Activated naive CD4-positive, alpha-beta T cell treated with anti-CD3 and anti-CD28 coated beads, Interleukin-2, amount 50 U/mL, for 72 hours (primary cell): ENCODE measurements at regions not wholly inside any gene's neighbourhood (a gene's known extent, or its start where the extent isn't known, plus 50 kb on each side); places are given as distances from the start of the nearest gene placed in this dataset.

Source experiments
- ATAC-seq, 2 donors: fragments of 150-1000 bp; cut with Tn5 transposase; 2 replicates each; pipeline ENCODE4 v1.10.0; 2021; ENCODE audit warnings: mild to moderate bottlenecking in 2 of 2, moderate library complexity in 2 of 2
- DNase-seq, 2 donors: peaks; one replicate each; pipeline ENCODE4 v3.0.0; 2021 to 2022; ENCODE audit warnings: low spot score in 2 of 2
- H3K27ac Mint-ChIP-seq, 2 donors: one replicate each; pipeline ENCODE4 v1.8.0; 2022; ENCODE audit warnings: mild to moderate bottlenecking in 2 of 2, mixed read lengths in 2 of 2
- H3K36me3 Mint-ChIP-seq, 2 donors: one replicate each; pipeline ENCODE4 v1.8.0; 2022; ENCODE audit warnings: mixed read lengths in 2 of 2
- H3K9me3 Mint-ChIP-seq, 2 donors: one replicate each; pipeline ENCODE4 v1.8.0; 2022; ENCODE audit warnings: mixed read lengths in 2 of 2

GRCh38 chr5:119829341-119829740 lies 200.0 kb downstream of the FAM170A start:
- Mint-ChIP-seq H3K27ac (no peak overlapping the region), H3K9me3 (peaks cover 0 to 4% of the 10 kb centered on the region in 2 donors), H3K36me3 (no peaks in the 10 kb centered on the region)
- ATAC-seq, result no peak
- DNase-seq, result no peak

- no peaks in the 10 kb centered on the region for H3K36me3 Mint-ChIP-seq
- peaks cover 7 to 17% of the 10 kb centered on the region in 2 donors for H3K9me3 Mint-ChIP-seq
- no peak overlapping the region for H3K27ac Mint-ChIP-seq
- ATAC-seq, result no peak
- DNase-seq, result no peak
Measured at GRCh38 chr5:119833176-119833575, 203.8 kb downstream of the FAM170A start.

- Mint-ChIP-seq H3K9me3 (peaks cover 22 to 28% of the 10 kb centered on the region in 2 donors), H3K27ac (no peak overlapping the region), H3K36me3 (no peaks in the 10 kb centered on the region)
- DNase-seq (no peak), ATAC-seq (no peak)
Measured at GRCh38 chr5:119840175-119840574, 210.8 kb downstream of the FAM170A start.

- no peak overlapping the region for H3K27ac Mint-ChIP-seq
- ATAC-seq (no peak), DNase-seq (no peak)
- peaks cover 0 to 5% of the 10 kb centered on the region in 2 donors for H3K9me3 Mint-ChIP-seq
- no peaks in the 10 kb centered on the region for H3K36me3 Mint-ChIP-seq
Measured at GRCh38 chr5:119852140-119852539, 222.8 kb downstream of the FAM170A start.

- no peaks in the 10 kb centered on the region for H3K36me3 Mint-ChIP-seq
- no peak overlapping the region for H3K27ac Mint-ChIP-seq
- no peak for DNase-seq
- peaks cover 0 to 10% of the 10 kb centered on the region in 2 donors for H3K9me3 Mint-ChIP-seq
- no peak for ATAC-seq
Measured at GRCh38 chr5:119860463-119860862, 231.1 kb downstream of the FAM170A start.

- Mint-ChIP-seq H3K27ac (no peak overlapping the region), H3K9me3 (peaks cover 0 to 6% of the 10 kb centered on the region in 2 donors), H3K36me3 (no peaks in the 10 kb centered on the region)
- no peak for ATAC-seq
- no peak for DNase-seq
Measured at GRCh38 chr5:119862619-119863018, 233.3 kb downstream of the FAM170A start.

GRCh38 chr5:119864286-119864685 lies 234.9 kb downstream of the FAM170A start:
- peaks cover 0 to 6% of the 10 kb centered on the region in 2 donors for H3K9me3 Mint-ChIP-seq
- ATAC-seq (no peak), DNase-seq (no peak)
- no peaks in the 10 kb centered on the region for H3K36me3 Mint-ChIP-seq
- no peak overlapping the region for H3K27ac Mint-ChIP-seq

GRCh38 chr5:119873611-119874010 lies 244.3 kb downstream of the FAM170A start:
- Mint-ChIP-seq H3K27ac (no peak overlapping the region), H3K36me3 (no peaks in the 10 kb centered on the region), H3K9me3 (no peaks in the 10 kb centered on the region)
- DNase-seq, result no peak
- no peak for ATAC-seq

GRCh38 chr5:119876522-119876921 lies 247.2 kb downstream of the FAM170A start:
- Mint-ChIP-seq H3K9me3 (no peaks in the 10 kb centered on the region), H3K36me3 (no peaks in the 10 kb centered on the region), H3K27ac (no peak overlapping the region)
- DNase-seq (no peak), ATAC-seq (no peak)

- no peaks in the 10 kb centered on the region for H3K36me3 Mint-ChIP-seq
- no peak overlapping the region for H3K27ac Mint-ChIP-seq
- H3K9me3 Mint-ChIP-seq, result no peaks in the 10 kb centered on the region
- DNase-seq (no peak), ATAC-seq (no peak)
Measured at GRCh38 chr5:119878712-119879111, 249.4 kb downstream of the FAM170A start.

- Mint-ChIP-seq H3K9me3 (no peaks in the 10 kb centered on the region), H3K27ac (no peak overlapping the region), H3K36me3 (no peaks in the 10 kb centered on the region)
- no peak for ATAC-seq
- DNase-seq, result no peak
Measured at GRCh38 chr5:119879446-119879845, 250.1 kb downstream of the FAM170A start.

GRCh38 chr5:119895066-119895465 lies 265.7 kb downstream of the FAM170A start:
- Mint-ChIP-seq H3K36me3 (no peaks in the 10 kb centered on the region), H3K9me3 (peaks cover 5 to 6% of the 10 kb centered on the region in 2 donors), H3K27ac (no peak overlapping the region)
- ATAC-seq (no peak), DNase-seq (no peak)

GRCh38 chr5:119896826-119897536 lies 267.6 kb downstream of the FAM170A start:
- Mint-ChIP-seq H3K27ac (no peak overlapping the region), H3K36me3 (no peaks in the 10 kb centered on the region), H3K9me3 (peaks cover 5 to 9% of the 10 kb centered on the region in 2 donors)
- DNase-seq, result no peak
- no peak for ATAC-seq

- ATAC-seq (no peak), DNase-seq (no peak)
- Mint-ChIP-seq H3K36me3 (no peaks in the 10 kb centered on the region), H3K27ac (no peak overlapping the region), H3K9me3 (peaks cover 5 to 9% of the 10 kb centered on the region in 2 donors)
Measured at GRCh38 chr5:119897537-119898370, 268.4 kb downstream of the FAM170A start.

GRCh38 chr5:119899981-119900380 lies 270.6 kb downstream of the FAM170A start:
- Mint-ChIP-seq H3K36me3 (no peaks in the 10 kb centered on the region), H3K27ac (no peak overlapping the region), H3K9me3 (peaks cover 0 to 4% of the 10 kb centered on the region in 2 donors)
- DNase-seq (no peak), ATAC-seq (no peak)

GRCh38 chr5:119902593-119902992 lies 273.2 kb downstream of the FAM170A start:
- Mint-ChIP-seq H3K36me3 (no peaks in the 10 kb centered on the region), H3K27ac (no peak overlapping the region), H3K9me3 (peaks cover 4 to 5% of the 10 kb centered on the region in 2 donors)
- no peak for ATAC-seq
- DNase-seq, result no peak

- no peak for DNase-seq
- Mint-ChIP-seq H3K9me3 (peaks cover 10 to 13% of the 10 kb centered on the region in 2 donors), H3K36me3 (no peaks in the 10 kb centered on the region), H3K27ac (no peak overlapping the region)
- no peak for ATAC-seq
Measured at GRCh38 chr5:119913425-119913824, 284.1 kb downstream of the FAM170A start.

- no peak overlapping the region for H3K27ac Mint-ChIP-seq
- no peaks in the 10 kb centered on the region for H3K36me3 Mint-ChIP-seq
Measured at GRCh38 chr5:119919279-119919678, 289.9 kb downstream of the FAM170A start.

More at GRCh38 chr5:119919279-119919678, 289.9 kb downstream of the FAM170A start:
- DNase-seq (no peak), ATAC-seq (no peak)
- H3K9me3 Mint-ChIP-seq, result peaks cover 0 to 4% of the 10 kb centered on the region in 2 donors
